Inflammatory macrophage treated with lipopolysaccharide for 4 hours (primary cell): ENCODE measurements at regions not wholly inside any gene's neighbourhood (a gene's known extent, or its start where the extent isn't known, plus 50 kb on each side); places are given as distances from the start of the nearest gene placed in this dataset.
"Not testable (repeated sequence)": the region's sequence is repeated elsewhere in the genome, so short reads cannot be mapped to it uniquely, and the experiment has no call there.

Experiments used
- DNase-seq: peaks from one replicate; pipeline ENCODE4 v3.0.0-alpha.2; 2020

- DNase-seq = no peak
Observed at GRCh38 chr22:46040471-46041465, 63.8 kb upstream of the WNT7B start.

DNA sequence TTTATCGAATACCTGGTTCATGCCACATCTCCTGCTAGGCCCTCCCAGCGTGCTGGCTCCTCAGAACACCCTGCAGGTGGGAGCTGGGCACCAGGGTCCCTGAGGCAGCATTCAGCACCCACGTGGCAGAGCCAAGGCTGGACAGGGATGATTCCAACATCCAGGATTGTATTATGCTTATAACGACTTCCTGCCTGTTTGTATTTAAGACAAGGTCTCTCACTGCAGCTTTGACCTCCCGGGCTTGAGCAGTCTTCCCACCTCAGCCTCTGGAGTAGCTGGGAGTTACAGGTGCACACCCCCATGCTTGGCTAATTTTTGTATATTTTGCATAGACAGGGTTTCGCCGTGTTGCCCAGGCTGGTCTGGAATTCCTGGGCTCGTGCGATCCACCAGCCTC is 64.7 kb upstream of the WNT7B start:
- DNase-seq = no peak

- DNase-seq = no peak
Observed at GRCh38 chr22:46042786-46043185, 65.8 kb upstream of the WNT7B start.

GRCh38 chr22:46043339-46043738 is 66.4 kb upstream of the WNT7B start:
- DNase-seq = no peak

DNA sequence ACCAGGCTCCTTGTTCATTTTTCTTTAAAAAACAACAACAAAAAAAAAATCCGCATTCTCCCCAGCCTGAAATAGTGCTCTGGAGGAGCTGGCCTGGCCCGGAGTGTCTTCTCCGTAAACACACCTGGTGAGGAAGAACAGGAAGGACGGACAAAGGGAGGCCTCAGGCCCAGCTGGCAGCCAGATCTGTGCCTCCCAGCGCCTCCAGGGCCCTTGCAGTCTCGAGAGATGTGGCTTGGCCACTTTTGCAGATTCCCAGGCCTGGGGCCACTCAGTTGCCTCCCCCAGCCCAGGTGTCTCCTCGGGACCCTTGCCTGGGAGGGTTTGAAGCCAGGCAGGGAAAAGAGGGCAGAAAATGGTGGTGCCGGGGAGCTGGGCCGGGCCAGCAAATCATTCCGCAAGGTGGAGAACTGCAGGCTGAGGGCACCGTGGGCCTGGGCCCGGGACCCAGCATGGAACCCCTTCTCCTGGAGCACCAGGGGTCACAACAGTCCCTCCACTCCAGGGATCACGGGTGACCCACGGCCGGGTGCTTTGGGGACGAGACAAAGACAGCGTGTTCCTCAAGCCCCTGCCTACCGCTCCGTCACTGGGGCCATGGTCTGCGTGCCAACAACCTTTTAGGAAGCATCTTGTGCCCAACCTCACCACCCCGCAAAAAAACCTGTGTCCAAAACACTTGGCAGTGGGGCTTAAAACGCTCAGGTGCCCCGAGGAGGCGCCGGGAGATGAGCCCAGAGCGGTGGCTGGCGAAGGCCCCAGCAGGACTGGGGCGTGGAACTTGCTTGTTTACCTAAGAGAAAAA is 67.1 kb upstream of the WNT7B start:
- DNase-seq = no peak

- DNase-seq = no peak
Observed at GRCh38 chr22:46044621-46045458, 67.9 kb upstream of the WNT7B start.

DNA sequence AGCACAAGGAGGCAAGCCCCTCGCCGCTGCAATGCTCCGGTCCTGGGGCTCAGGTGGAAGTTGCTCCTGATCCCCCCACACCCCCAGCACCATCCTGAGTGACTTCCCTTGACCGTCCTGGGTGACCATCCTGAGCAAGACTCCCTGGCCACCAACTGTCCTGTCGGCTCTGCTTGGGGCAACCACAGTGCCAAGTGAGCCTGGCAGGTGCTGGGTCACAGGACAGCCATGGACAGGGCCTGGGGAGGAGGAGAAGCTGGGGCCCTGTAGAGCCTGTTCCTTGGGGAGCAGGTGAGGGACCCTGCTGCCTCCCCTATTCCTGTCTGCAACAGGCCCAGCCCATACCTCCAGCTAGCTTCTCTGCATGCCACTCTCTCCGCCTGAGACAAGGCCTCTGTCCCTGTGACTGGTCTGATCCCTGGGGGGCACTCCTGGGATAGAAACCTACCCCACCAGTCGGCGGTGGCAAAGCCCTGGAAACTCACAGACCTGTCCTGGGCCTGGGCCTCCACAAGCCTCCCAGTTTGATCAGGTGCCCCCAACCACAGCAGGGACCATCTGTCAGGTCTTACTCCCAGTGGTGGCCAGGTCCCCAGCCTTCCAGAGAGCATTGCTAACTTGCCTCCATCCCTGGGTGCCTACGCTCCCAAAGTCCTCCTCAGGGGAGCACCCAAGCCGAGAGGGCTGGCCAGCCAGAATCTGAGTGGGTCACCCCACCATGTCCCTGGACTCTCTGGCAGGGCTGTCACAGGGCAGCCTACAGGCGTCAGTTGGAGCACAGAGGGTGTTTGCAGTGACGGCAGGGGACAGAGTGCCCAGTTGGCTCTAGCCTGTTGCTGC is 68.7 kb upstream of the WNT7B start:
- no peak for DNase-seq

- DNase-seq = no peak
Observed at GRCh38 chr22:46046299-46046685, 69.3 kb upstream of the WNT7B start.

- DNase-seq = no peak
Observed at GRCh38 chr22:46047226-46047625, 70.3 kb upstream of the WNT7B start.

GRCh38 chr22:46047841-46048595 is 71.1 kb upstream of the WNT7B start:
- DNase-seq = peak; percentile 72

DNA sequence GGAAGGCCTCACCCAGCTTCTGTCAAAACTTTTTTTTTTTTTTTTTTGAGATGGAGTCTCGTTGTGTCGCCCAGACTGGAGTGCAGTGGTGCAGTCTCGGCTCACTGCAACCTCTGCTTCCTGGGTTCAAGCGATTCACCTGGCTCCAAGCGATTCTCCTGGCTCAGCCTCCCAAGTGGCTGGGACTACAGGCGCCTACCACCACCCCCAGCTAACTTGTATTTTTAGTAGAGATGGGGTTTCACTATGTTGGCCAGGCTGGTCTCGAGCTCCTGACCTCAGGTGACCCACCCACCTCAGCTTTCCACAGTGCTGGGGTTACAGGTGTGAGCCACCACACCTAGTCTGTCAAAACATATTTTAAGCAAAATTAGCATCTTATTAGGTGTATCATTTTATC is 71.7 kb upstream of the WNT7B start:
- DNase-seq = not testable (repeated sequence)

DNA sequence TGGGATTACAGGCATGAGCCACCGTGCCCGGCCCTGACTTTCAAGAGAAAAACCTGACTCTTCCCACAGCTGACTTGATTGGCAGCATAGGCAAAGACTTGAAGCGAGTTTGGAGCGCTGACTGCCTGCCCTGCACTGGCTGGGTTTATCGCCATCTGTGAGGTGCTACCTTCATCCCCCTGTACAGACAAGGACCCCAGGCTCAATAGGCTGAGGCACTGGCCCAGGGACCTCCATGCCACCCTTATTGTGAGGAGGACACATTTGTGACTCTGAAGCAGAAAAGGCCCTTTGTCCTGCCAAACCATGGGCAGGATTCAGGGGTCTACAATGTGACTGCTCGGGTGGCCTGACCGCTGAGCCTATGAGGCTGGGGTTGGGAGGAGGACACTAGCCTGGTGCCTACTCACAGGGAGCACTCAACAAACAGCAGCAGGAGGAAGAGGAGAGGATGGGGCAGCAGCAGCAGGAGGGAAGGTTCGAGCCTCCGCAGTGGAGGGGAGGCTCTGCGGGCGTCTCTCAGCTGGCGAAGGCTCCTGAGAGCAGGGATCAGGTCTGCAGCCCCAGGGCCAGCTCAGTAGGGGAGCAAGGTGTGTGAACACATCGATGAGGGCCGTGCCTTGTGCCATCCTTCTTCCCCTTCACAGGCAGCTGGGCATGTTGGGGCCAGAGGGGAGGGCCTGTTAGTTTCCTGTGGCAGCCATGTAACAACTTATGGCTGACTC is 72.9 kb upstream of the WNT7B start:
- DNase-seq = no peak

GRCh38 chr22:46050451-46050845 is 73.5 kb upstream of the WNT7B start:
- no peak for DNase-seq

GRCh38 chr22:46050916-46051614 is 74.1 kb upstream of the WNT7B start:
- no peak for DNase-seq

GRCh38 chr22:46051646-46052045 is 74.7 kb upstream of the WNT7B start:
- no peak for DNase-seq

DNA sequence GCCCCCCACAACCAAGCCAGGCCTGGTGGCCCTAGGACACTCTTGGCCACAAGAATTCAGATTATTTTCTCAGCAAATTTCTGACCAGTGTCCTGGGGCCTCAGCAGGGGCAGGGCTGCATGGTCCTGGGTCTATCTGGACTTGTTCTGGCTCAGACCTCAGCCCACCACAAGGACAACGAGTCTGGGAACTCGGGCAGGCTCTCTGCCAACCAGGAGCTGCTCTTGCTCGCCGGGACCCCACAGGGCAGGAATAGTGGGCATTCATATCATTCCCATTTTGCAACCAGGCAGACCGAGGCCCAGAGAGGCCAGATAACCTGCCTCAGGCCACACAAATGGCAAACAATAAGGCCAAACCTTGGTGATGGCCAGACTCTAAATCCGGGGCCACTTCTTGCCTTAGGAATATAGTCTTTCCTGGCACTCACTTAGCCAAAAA is 75.4 kb upstream of the WNT7B start:
- no peak for DNase-seq

DNA sequence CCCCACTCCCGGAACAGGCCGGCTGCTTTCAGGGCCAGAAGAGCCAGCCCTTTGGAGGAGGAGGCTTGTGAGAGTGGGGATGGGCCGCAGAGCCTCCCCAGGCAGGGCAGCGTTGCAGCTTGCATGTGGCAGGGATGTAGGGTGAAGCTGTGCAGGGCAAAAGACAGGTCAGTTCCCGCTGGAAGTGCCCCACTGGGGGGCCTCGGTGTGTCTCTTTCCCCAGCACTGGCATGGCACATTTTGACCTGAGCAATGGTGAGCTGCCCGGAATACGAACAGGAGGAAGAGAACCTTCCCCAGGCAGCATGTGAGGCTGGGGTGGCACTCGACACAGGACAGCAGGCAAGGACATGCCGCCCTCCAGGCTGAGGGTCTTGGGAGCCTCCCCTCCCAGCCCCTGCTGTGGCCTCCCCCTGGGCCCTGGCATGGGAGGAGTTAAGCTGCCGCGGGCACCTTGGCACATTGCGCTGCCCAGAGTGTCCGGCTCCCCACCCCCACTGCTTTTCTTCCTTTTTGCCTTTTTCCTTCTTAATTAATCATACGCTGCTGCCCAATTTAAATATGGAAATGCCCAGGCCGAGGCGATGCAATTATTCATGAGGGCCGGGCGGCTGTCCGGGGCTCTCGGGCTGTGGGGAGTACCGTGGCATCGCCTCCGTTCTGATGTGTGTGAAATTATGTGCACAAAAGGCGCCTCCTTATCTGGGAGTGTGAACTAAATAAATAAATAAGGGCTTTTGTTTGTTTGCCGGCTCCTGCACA is 76.0 kb upstream of the WNT7B start:
- DNase-seq = peak; percentile 48

DNA sequence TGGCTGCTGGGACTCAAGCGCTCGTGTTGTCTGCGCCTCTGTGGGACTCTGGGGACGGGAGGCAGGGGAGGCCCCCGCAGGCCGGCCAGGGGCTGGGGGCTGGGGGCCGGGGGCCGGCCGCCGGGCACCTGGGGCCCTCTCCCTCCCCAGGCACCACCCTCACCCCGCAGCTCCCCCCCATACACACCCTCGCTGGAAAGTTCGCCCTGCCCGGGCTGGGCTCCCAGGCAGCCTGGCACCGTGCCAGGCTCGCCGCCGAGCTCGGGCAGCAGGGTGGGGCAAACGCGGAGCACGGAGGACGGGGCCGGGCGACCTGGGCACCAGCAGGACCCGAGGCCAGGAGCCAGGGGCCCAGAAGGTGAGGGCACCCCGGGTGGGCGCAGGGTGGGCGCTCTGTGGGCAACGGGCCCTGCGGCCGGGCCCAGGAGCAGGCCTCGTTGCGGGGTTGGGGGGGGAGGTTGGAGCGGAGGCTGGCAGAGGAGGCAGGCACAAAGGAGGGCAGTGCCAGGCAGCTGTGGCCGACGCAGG is 76.7 kb upstream of the WNT7B start:
- DNase-seq = peak; percentile 63
